Raji (cell line): ENCODE measurements at regions not wholly inside any gene's neighbourhood (a gene's known extent, or its start where the extent isn't known, plus 50 kb on each side); places are given as distances from the start of the nearest gene placed in this dataset.

ENCODE experiments used
- POLR2A ChIP-seq: IDR thresholded peaks from 2 replicates; pipeline ENCODE4 v1.6.1; 2011; ENCODE audit warnings: low read depth, low read length, control low read depth; ENCODE audit not compliant: insufficient read depth

- TF ChIP-seq POLR2A, result no peak
Observed at GRCh38 chr11:110991661-110992355, 253.7 kb upstream of the POU2AF2 start.

- no peak for TF ChIP-seq POLR2A
Observed at GRCh38 chr11:110990311-110990710, 255.2 kb upstream of the POU2AF2 start.

- TF ChIP-seq POLR2A, result no peak
Observed at GRCh38 chr11:110989428-110990133, 255.9 kb upstream of the POU2AF2 start.

- TF ChIP-seq POLR2A, result no peak
Observed at GRCh38 chr11:110988671-110989070, 256.9 kb upstream of the POU2AF2 start.

- TF ChIP-seq POLR2A, result no peak
Observed at GRCh38 chr11:110986016-110986415, 259.5 kb upstream of the POU2AF2 start.

- TF ChIP-seq POLR2A, result no peak
Observed at GRCh38 chr11:110985547-110985946, 260.0 kb upstream of the POU2AF2 start.

- no peak for TF ChIP-seq POLR2A
Observed at GRCh38 chr11:110984693-110985092, 260.8 kb upstream of the POU2AF2 start.

GRCh38 chr11:110984147-110984546, 261.4 kb upstream of the POU2AF2 start:
- no peak for TF ChIP-seq POLR2A

GRCh38 chr11:110982214-110982613, 263.3 kb upstream of the POU2AF2 start:
- TF ChIP-seq POLR2A, result no peak

GRCh38 chr11:110979696-110980095, 265.8 kb upstream of the POU2AF2 start:
- TF ChIP-seq POLR2A, result no peak

- TF ChIP-seq POLR2A, result no peak
Observed at GRCh38 chr11:110977661-110978060, 265.4 kb upstream of the ARHGAP20 start.

- no peak for TF ChIP-seq POLR2A
Observed at GRCh38 chr11:110974731-110975130, 262.5 kb upstream of the ARHGAP20 start.

GRCh38 chr11:110973401-110973980, 261.3 kb upstream of the ARHGAP20 start:
- no peak for TF ChIP-seq POLR2A

- TF ChIP-seq POLR2A, result no peak
Observed at GRCh38 chr11:110972640-110973039, 260.4 kb upstream of the ARHGAP20 start.

GRCh38 chr11:110972106-110972505, 259.9 kb upstream of the ARHGAP20 start:
- TF ChIP-seq POLR2A, result no peak

- TF ChIP-seq POLR2A, result no peak
Observed at GRCh38 chr11:110971140-110971539, 258.9 kb upstream of the ARHGAP20 start.

- TF ChIP-seq POLR2A, result no peak
Observed at GRCh38 chr11:110968348-110969062, 256.3 kb upstream of the ARHGAP20 start.
